HepG2 (cell line): ENCODE measurements at regions not wholly inside any gene's neighbourhood (a gene's known extent, or its start where the extent isn't known, plus 50 kb on each side); places are given as distances from the start of the nearest gene placed in this dataset.
"Not testable (repeated sequence)": the region's sequence is repeated elsewhere in the genome, so short reads cannot be mapped to it uniquely, and the experiment has no call there.

Experiments
- ISL2 ChIP-seq: sonication (generic); formaldehyde crosslinking; IDR thresholded peaks from 2 replicates; pipeline ENCODE4 v1.5.0; 2020; ENCODE audit warnings: missing genetic modification reagents
- JUNB ChIP-seq: sonication (generic); formaldehyde crosslinking; IDR thresholded peaks from 2 replicates; pipeline ENCODE4 v1.8.0; 2022; ENCODE audit warnings: missing genetic modification reagents, mild to moderate bottlenecking, borderline replicate concordance
- SRY ChIP-seq: sonication (generic); formaldehyde crosslinking; IDR thresholded peaks from 2 replicates; pipeline ENCODE4 v1.8.0; 2022; ENCODE audit warnings: mild to moderate bottlenecking, missing genetic modification reagents
- ZNF10 ChIP-seq: sonication (generic); formaldehyde crosslinking; IDR thresholded peaks from 2 replicates; pipeline ENCODE4 v1.4.0; 2020; ENCODE audit warnings: mild to moderate bottlenecking, low read depth, missing genetic modification reagents, borderline replicate concordance
- ZNF274 ChIP-seq: sonication (generic); formaldehyde crosslinking; IDR thresholded peaks from 2 replicates; pipeline ENCODE4 v1.5.1; 2020; ENCODE audit warnings: mild to moderate bottlenecking, missing genetic modification reagents
- TF ChIP-seq, protein P1 (sequence below): sonication (generic); formaldehyde crosslinking; IDR thresholded peaks from 2 replicates; pipeline ENCODE4 v1.5.0; 2020; ENCODE audit warnings: mild to moderate bottlenecking, missing genetic modification reagents, moderate library complexity
- TF ChIP-seq, protein P2 (sequence below), 2 experiments: fragments of 450-650 bp in 1 of 2; sonication (generic) in 1 of 2; formaldehyde crosslinking in 1 of 2; IDR thresholded peaks; 2 replicates each; pipeline versions ENCODE4 v1.6.1 to v1.8.0; 2016 to 2022; ENCODE audit warnings: antibody characterized with exemption in 1 of 2, mild to moderate bottlenecking in 1 of 2, missing genetic modification reagents in 1 of 2

- TF ChIP-seq, protein P1, sequence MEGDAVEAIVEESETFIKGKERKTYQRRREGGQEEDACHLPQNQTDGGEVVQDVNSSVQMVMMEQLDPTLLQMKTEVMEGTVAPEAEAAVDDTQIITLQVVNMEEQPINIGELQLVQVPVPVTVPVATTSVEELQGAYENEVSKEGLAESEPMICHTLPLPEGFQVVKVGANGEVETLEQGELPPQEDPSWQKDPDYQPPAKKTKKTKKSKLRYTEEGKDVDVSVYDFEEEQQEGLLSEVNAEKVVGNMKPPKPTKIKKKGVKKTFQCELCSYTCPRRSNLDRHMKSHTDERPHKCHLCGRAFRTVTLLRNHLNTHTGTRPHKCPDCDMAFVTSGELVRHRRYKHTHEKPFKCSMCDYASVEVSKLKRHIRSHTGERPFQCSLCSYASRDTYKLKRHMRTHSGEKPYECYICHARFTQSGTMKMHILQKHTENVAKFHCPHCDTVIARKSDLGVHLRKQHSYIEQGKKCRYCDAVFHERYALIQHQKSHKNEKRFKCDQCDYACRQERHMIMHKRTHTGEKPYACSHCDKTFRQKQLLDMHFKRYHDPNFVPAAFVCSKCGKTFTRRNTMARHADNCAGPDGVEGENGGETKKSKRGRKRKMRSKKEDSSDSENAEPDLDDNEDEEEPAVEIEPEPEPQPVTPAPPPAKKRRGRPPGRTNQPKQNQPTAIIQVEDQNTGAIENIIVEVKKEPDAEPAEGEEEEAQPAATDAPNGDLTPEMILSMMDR (CRISPR knock-in tag) = not testable (repeated sequence)
- TF ChIP-seq SRY (CRISPR knock-in tag); ZNF274 (CRISPR knock-in tag); ISL2 (CRISPR knock-in tag); ZNF10 (CRISPR knock-in tag); JUNB: not testable (repeated sequence)
- TF ChIP-seq, protein P2, sequence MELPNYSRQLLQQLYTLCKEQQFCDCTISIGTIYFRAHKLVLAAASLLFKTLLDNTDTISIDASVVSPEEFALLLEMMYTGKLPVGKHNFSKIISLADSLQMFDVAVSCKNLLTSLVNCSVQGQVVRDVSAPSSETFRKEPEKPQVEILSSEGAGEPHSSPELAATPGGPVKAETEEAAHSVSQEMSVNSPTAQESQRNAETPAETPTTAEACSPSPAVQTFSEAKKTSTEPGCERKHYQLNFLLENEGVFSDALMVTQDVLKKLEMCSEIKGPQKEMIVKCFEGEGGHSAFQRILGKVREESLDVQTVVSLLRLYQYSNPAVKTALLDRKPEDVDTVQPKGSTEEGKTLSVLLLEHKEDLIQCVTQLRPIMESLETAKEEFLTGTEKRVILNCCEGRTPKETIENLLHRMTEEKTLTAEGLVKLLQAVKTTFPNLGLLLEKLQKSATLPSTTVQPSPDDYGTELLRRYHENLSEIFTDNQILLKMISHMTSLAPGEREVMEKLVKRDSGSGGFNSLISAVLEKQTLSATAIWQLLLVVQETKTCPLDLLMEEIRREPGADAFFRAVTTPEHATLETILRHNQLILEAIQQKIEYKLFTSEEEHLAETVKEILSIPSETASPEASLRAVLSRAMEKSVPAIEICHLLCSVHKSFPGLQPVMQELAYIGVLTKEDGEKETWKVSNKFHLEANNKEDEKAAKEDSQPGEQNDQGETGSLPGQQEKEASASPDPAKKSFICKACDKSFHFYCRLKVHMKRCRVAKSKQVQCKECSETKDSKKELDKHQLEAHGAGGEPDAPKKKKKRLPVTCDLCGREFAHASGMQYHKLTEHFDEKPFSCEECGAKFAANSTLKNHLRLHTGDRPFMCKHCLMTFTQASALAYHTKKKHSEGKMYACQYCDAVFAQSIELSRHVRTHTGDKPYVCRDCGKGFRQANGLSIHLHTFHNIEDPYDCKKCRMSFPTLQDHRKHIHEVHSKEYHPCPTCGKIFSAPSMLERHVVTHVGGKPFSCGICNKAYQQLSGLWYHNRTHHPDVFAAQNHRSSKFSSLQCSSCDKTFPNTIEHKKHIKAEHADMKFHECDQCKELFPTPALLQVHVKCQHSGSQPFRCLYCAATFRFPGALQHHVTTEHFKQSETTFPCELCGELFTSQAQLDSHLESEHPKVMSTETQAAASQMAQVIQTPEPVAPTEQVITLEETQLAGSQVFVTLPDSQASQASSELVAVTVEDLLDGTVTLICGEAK (IDR thresholded peaks at IDR 0.05) = not testable (repeated sequence)
- TF ChIP-seq, protein P2 (CRISPR knock-in tag; IDR thresholded peaks at IDR 0.05) = not testable (repeated sequence)
These were observed 65.8 kb upstream of the PIP5K1B start for GRCh38 chr9:68639261-68639660.
